KMS-11 (cell line): ENCODE measurements at regions not wholly inside any gene's neighbourhood (a gene's known extent, or its start where the extent isn't known, plus 50 kb on each side); places are given as distances from the start of the nearest gene placed in this dataset.

Experiments used
- H2AFZ ChIP-seq: fragments of 200-600 bp; sonication (generic); 2 replicates; pipeline ENCODE4 v1.6.1; 2016; ENCODE audit warnings: antibody characterized with exemption, mixed run types, low read depth
- H3K27ac ChIP-seq: fragments of 200-600 bp; sonication (generic); 2 replicates; pipeline ENCODE4 v1.6.1; 2016; ENCODE audit warnings: mild to moderate bottlenecking, mixed run types
- H3K27me3 ChIP-seq: fragments of 200-600 bp; sonication (generic); 2 replicates; pipeline ENCODE4 v1.6.1; 2017; ENCODE audit warnings: mild to moderate bottlenecking, low read depth, mixed run types, moderate library complexity; ENCODE audit not compliant: insufficient read depth
- H3K36me3 ChIP-seq: fragments of 200-600 bp; sonication (generic); 2 replicates; pipeline ENCODE4 v1.6.1; 2017; ENCODE audit warnings: mild to moderate bottlenecking, mixed run types; ENCODE audit not compliant: insufficient read depth
- H3K4me1 ChIP-seq: fragments of 200-600 bp; sonication (generic); 2 replicates; pipeline ENCODE4 v1.6.1; 2016; ENCODE audit warnings: mild to moderate bottlenecking, low read depth, mixed run types; ENCODE audit not compliant: poor library complexity, severe bottlenecking
- H3K4me2 ChIP-seq: fragments of 200-600 bp; sonication (generic); 2 replicates; pipeline ENCODE4 v1.7.0; 2016; ENCODE audit warnings: mild to moderate bottlenecking, mixed run types
- H3K4me3 ChIP-seq: fragments of 200-600 bp; sonication (generic); IDR thresholded peaks from 2 replicates; pipeline ENCODE4 v1.6.1; 2017; ENCODE audit warnings: low read depth, low read length, mixed read lengths; ENCODE audit not compliant: insufficient read depth
- H3K79me2 ChIP-seq: fragments of 200-600 bp; sonication (generic); 2 replicates; pipeline ENCODE4 v1.6.1; 2016; ENCODE audit warnings: low read depth, mixed run types; ENCODE audit not compliant: insufficient read depth
- H3K9ac ChIP-seq: fragments of 200-600 bp; sonication (generic); 2 replicates; pipeline ENCODE4 v1.6.1; 2016; ENCODE audit warnings: mild to moderate bottlenecking, mixed run types
- H4K20me1 ChIP-seq: fragments of 200-600 bp; sonication (generic); 2 replicates; pipeline ENCODE4 v1.6.1; 2016; ENCODE audit warnings: mild to moderate bottlenecking, mixed run types; ENCODE audit not compliant: insufficient read depth
- TF ChIP-seq, protein P1 (sequence below): fragments of 200-600 bp; sonication (generic); conservative IDR thresholded peaks from 2 replicates; pipeline ENCODE4 v1.6.1; 2017; ENCODE audit warnings: low read depth, mild to moderate bottlenecking, antibody characterized with exemption, low read length, moderate library complexity, mixed read lengths

DNA sequence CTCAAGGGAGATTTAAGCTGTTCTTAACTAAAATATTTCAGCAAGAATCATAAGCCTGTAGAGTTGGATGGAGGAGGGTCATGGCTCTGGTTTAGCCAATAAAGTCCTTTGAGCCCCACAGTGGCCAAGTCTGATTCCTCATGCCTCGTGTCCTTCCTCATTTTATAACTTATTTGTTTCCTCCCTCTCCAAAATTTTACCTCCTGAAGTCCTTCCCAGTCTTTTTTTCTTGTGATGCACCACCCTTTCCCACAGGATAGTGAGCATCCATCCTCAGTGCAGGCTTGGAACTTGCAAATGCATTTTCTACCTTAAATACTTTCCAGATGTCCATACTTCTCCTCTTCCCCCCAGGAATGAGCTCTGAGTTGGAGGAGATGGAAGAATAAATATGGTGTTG, 162.7 kb upstream of the AGTR1 start:
- Histone ChIP-seq H3K27me3 (no peaks in the 10 kb centered on the region), H3K4me1 (no peaks in the 10 kb centered on the region), H3K36me3 (no peaks in the 10 kb centered on the region), H4K20me1 (no peaks in the 10 kb centered on the region), H3K27ac (no peak overlapping the region), H3K4me3 (no peak overlapping the region), H2AFZ (no peak overlapping the region), H3K4me2 (no peak overlapping the region), H3K79me2 (no peaks in the 10 kb centered on the region), H3K9ac (no peak overlapping the region)
- TF ChIP-seq, protein P1, sequence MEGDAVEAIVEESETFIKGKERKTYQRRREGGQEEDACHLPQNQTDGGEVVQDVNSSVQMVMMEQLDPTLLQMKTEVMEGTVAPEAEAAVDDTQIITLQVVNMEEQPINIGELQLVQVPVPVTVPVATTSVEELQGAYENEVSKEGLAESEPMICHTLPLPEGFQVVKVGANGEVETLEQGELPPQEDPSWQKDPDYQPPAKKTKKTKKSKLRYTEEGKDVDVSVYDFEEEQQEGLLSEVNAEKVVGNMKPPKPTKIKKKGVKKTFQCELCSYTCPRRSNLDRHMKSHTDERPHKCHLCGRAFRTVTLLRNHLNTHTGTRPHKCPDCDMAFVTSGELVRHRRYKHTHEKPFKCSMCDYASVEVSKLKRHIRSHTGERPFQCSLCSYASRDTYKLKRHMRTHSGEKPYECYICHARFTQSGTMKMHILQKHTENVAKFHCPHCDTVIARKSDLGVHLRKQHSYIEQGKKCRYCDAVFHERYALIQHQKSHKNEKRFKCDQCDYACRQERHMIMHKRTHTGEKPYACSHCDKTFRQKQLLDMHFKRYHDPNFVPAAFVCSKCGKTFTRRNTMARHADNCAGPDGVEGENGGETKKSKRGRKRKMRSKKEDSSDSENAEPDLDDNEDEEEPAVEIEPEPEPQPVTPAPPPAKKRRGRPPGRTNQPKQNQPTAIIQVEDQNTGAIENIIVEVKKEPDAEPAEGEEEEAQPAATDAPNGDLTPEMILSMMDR = no peak

DNA sequence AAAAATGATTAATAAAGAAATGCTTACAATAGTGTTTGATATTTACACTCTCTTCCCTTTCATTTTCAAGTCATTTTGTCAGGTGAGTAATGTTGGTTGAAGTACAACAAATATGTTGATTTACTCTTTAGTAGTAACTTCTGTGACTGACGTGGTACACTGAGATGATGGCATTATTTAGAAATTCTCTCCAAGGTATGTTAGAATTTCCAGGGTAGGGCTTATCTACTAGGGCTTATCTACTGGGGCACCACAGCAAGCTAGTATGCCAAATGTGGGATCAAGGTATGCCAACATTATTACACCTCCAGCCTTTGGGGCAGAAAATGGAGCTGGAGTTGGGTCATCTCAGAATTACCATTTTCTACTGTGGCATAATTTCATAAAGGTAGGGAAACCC, 157.4 kb upstream of the AGTR1 start:
- Histone ChIP-seq H3K27ac (no peak overlapping the region), H3K4me3 (no peak overlapping the region), H3K9ac (no peak overlapping the region), H3K79me2 (no peaks in the 10 kb centered on the region), H2AFZ (no peak overlapping the region), H4K20me1 (no peaks in the 10 kb centered on the region), H3K4me2 (no peak overlapping the region), H3K36me3 (no peaks in the 10 kb centered on the region), H3K4me1 (no peaks in the 10 kb centered on the region), H3K27me3 (no peaks in the 10 kb centered on the region)
- TF ChIP-seq, protein P1 = no peak

DNA sequence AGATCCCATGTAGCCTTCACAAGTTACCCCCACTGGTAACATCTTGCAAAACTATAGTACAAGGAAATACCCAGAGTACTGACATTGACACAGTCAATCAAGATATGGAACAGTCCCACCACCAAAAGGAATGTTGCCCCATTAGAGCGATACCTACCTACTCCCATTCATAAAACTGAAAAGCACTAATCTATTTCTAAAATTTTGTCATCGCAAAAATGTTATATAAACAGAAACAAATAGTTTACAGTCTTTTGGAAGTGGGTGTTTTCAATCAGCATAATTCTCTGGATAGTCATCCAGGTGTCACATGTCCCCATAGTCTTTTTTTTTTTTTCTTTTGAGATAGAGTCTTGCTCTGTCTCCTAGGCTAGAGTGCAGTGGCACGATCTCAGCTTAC, 156.9 kb upstream of the AGTR1 start:
- Histone ChIP-seq H3K4me2 (no peak overlapping the region), H3K36me3 (no peaks in the 10 kb centered on the region), H3K4me3 (no peak overlapping the region), H3K4me1 (no peaks in the 10 kb centered on the region), H3K27ac (no peak overlapping the region), H2AFZ (no peak overlapping the region), H3K79me2 (no peaks in the 10 kb centered on the region), H3K9ac (no peak overlapping the region), H3K27me3 (no peaks in the 10 kb centered on the region), H4K20me1 (no peaks in the 10 kb centered on the region)
- TF ChIP-seq, protein P1 = no peak

DNA sequence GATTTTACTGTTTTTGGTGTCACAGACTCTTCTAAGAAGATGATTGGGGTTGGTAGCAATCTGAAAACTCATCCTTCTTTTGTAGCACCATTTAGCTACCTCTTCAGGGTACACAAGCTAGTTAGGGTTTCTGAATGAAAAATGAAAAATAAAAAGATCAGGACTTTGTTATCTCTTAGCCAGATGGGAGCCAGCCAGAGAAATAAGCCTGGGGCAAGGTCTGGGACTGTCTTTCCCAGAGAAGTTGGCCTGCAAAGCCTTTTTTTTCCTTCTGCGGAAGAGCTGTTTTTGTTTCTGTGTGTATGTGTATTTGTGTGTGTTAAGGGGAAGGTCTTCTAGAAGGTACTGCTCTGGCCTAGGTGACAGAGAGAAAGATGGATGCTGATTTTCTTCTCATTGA, 150.7 kb upstream of the AGTR1 start:
- no peaks in the 10 kb centered on the region for H3K79me2 ChIP-seq
- no peak overlapping the region for H3K27ac ChIP-seq
- H4K20me1 ChIP-seq = no peaks in the 10 kb centered on the region
- no peak overlapping the region for H2AFZ ChIP-seq
- TF ChIP-seq, protein P1 = no peak
- H3K36me3 ChIP-seq = no peaks in the 10 kb centered on the region
- no peak overlapping the region for H3K4me2 ChIP-seq
- no peaks in the 10 kb centered on the region for H3K27me3 ChIP-seq
- no peaks in the 10 kb centered on the region for H3K4me1 ChIP-seq
- no peak overlapping the region for H3K4me3 ChIP-seq
- H3K9ac ChIP-seq = no peak overlapping the region

GRCh38 chr3:148551767-148552260, 145.9 kb upstream of the AGTR1 start:
- no peak overlapping the region for H3K4me3 ChIP-seq
- no peaks in the 10 kb centered on the region for H3K27me3 ChIP-seq
- no peak overlapping the region for H3K9ac ChIP-seq
- H2AFZ ChIP-seq = no peak overlapping the region
- no peak overlapping the region for H3K4me2 ChIP-seq
- H3K27ac ChIP-seq = no peak overlapping the region
- TF ChIP-seq, protein P1 = no peak
- H4K20me1 ChIP-seq = no peaks in the 10 kb centered on the region
- no peaks in the 10 kb centered on the region for H3K79me2 ChIP-seq
- no peaks in the 10 kb centered on the region for H3K36me3 ChIP-seq
- no peaks in the 10 kb centered on the region for H3K4me1 ChIP-seq
